ENCODE measurements at regions not wholly inside any gene's neighbourhood (a gene's known extent, or its start where the extent isn't known, plus 50 kb on each side); places are given as distances from the start of the nearest gene placed in this dataset.

GRCh38 chr14:53569446-53569845, 387.2 kb downstream of the BMP4 start:
- H3K9me3 ChIP-seq (ENCODE audit: control insufficient read depth, low read depth, low read length), result no peaks in the 10 kb centered on the region
- DNase-seq (ENCODE audit: low read depth, low spot score), result no peak
- no peaks in the 10 kb centered on the region for H4K20me1 ChIP-seq (ENCODE audit: control insufficient read depth, extremely low read depth, insufficient read depth, low read length)
- H3K27me3 ChIP-seq (ENCODE audit: control insufficient read depth, extremely low read depth, insufficient read depth, low read length), result no peaks in the 10 kb centered on the region
- no peak overlapping the region for H3K27ac ChIP-seq (ENCODE audit: control insufficient read depth, insufficient read depth, low read length)
- no peaks in the 10 kb centered on the region for H3K9me1 ChIP-seq (ENCODE audit: control insufficient read depth, extremely low read depth, insufficient read depth, low read length)
- H3K79me2 ChIP-seq (ENCODE audit: control insufficient read depth, insufficient read depth, low read length), result no peaks in the 10 kb centered on the region
- H3K9ac ChIP-seq (ENCODE audit: control insufficient read depth, extremely low read depth, insufficient read depth, low read length), result no peak overlapping the region
- H2AFZ ChIP-seq (ENCODE audit: control insufficient read depth, low read length), result no peak overlapping the region
- no peaks in the 10 kb centered on the region for H3K36me3 ChIP-seq (ENCODE audit: control insufficient read depth in 2 of 2, extremely low read depth in 1 of 2, insufficient read depth in 2 of 2, low read length in 2 of 2)
- TF ChIP-seq EZH2 (IDR thresholded peaks at IDR 0.05; ENCODE audit: low read length) (no peak), CTCF (optimal IDR thresholded peaks at IDR 0.05 in 1 of 3, IDR thresholded peaks at IDR 0.05 in 1 of 3, conservative IDR thresholded peaks at IDR 0.05 in 1 of 3; ENCODE audit: extremely low read depth in 1 of 3, insufficient read depth in 2 of 3, low read length in 3 of 3) (no peak)
- no peak overlapping the region for H3K4me2 ChIP-seq (ENCODE audit: control insufficient read depth, extremely low read depth, insufficient read depth, low read depth, low read length)
- no peak overlapping the region for H3K4me3 ChIP-seq (ENCODE audit: control insufficient read depth in 2 of 3, extremely low read depth in 1 of 3, insufficient read depth in 2 of 3, low read depth in 1 of 3, low read length in 3 of 3)
- dilution Hi-C loops (cut with MboI; ENCODE audit: extremely low pct_ligation_motif_present, low sequenced_read_pairs), result no loop called here
- H3K4me1 ChIP-seq (ENCODE audit: control insufficient read depth, extremely low read depth, insufficient read depth, low read length), result no peaks in the 10 kb centered on the region
- FAIRE-seq, result no peak

GRCh38 chr14:53567236-53567780, 389.3 kb downstream of the BMP4 start:
- Histone ChIP-seq H3K36me3 (ENCODE audit: control insufficient read depth in 2 of 2, extremely low read depth in 1 of 2, insufficient read depth in 2 of 2, low read length in 2 of 2) (no peaks in the 10 kb centered on the region), H2AFZ (ENCODE audit: control insufficient read depth, low read length) (no peak overlapping the region), H3K79me2 (ENCODE audit: control insufficient read depth, insufficient read depth, low read length) (no peaks in the 10 kb centered on the region), H3K27me3 (ENCODE audit: control insufficient read depth, extremely low read depth, insufficient read depth, low read length) (no peaks in the 10 kb centered on the region), H3K4me3 (ENCODE audit: control insufficient read depth in 2 of 3, extremely low read depth in 1 of 3, insufficient read depth in 2 of 3, low read depth in 1 of 3, low read length in 3 of 3) (no peak overlapping the region), H3K9me3 (ENCODE audit: control insufficient read depth, low read depth, low read length) (no peaks in the 10 kb centered on the region), H3K9me1 (ENCODE audit: control insufficient read depth, extremely low read depth, insufficient read depth, low read length) (no peaks in the 10 kb centered on the region), H3K4me1 (ENCODE audit: control insufficient read depth, extremely low read depth, insufficient read depth, low read length) (no peaks in the 10 kb centered on the region), H3K4me2 (ENCODE audit: control insufficient read depth, extremely low read depth, insufficient read depth, low read depth, low read length) (no peak overlapping the region), H3K27ac (ENCODE audit: control insufficient read depth, insufficient read depth, low read length) (no peak overlapping the region), H4K20me1 (ENCODE audit: control insufficient read depth, extremely low read depth, insufficient read depth, low read length) (no peaks in the 10 kb centered on the region), H3K9ac (ENCODE audit: control insufficient read depth, extremely low read depth, insufficient read depth, low read length) (no peak overlapping the region)
- FAIRE-seq, result no peak
- no peak for DNase-seq (ENCODE audit: low read depth, low spot score)
- TF ChIP-seq EZH2 (IDR thresholded peaks at IDR 0.05; ENCODE audit: low read length) (no peak), CTCF (optimal IDR thresholded peaks at IDR 0.05 in 1 of 3, IDR thresholded peaks at IDR 0.05 in 1 of 3, conservative IDR thresholded peaks at IDR 0.05 in 1 of 3; ENCODE audit: extremely low read depth in 1 of 3, insufficient read depth in 2 of 3, low read length in 3 of 3) (no peak)
- dilution Hi-C loops (cut with MboI; ENCODE audit: extremely low pct_ligation_motif_present, low sequenced_read_pairs), result no loop called here

Measured in keratinocyte (primary cell).